ENCODE measurements at regions not wholly inside any gene's neighbourhood (a gene's known extent, or its start where the extent isn't known, plus 50 kb on each side); places are given as distances from the start of the nearest gene placed in this dataset.

- H3K27me3 ChIP-seq, result no peaks in the 10 kb centered on the region
- TF ChIP-seq CTCF (IDR thresholded peaks at IDR 0.05), result no peak
- no peak overlapping the region for H3K27ac ChIP-seq
- no peak overlapping the region for H3K4me3 ChIP-seq
- no peaks in the 10 kb centered on the region for H3K4me1 ChIP-seq
- H3K9me3 ChIP-seq, result no peaks in the 10 kb centered on the region
- intact Hi-C loops (cut with DNase I), result no loop called here
- H3K36me3 ChIP-seq, result no peaks in the 10 kb centered on the region
- DNase-seq (ENCODE audit: low spot score in 2 of 2), result no peak
Observed at GRCh38 chr3:4042869-4043268, 243.6 kb downstream of the LRRN1 start.

GRCh38 chr3:4043867-4044575, 244.8 kb downstream of the LRRN1 start:
- intact Hi-C loops (cut with DNase I), result no loop called here
- TF ChIP-seq CTCF (IDR thresholded peaks at IDR 0.05), result no peak
- no peak overlapping the region for H3K27ac ChIP-seq

GRCh38 chr3:4044619-4045018, 245.4 kb downstream of the LRRN1 start:
- no peak for DNase-seq (ENCODE audit: low spot score in 2 of 2)
- Histone ChIP-seq H3K9me3 (no peaks in the 10 kb centered on the region), H3K4me1 (no peaks in the 10 kb centered on the region), H3K27ac (no peak overlapping the region), H3K4me3 (no peak overlapping the region), H3K27me3 (no peaks in the 10 kb centered on the region), H3K36me3 (no peaks in the 10 kb centered on the region)
- intact Hi-C loops (cut with DNase I), result no loop called here
- no peak for TF ChIP-seq CTCF (IDR thresholded peaks at IDR 0.05)

More at GRCh38 chr3:4043867-4044575, 244.8 kb downstream of the LRRN1 start:
- no peaks in the 10 kb centered on the region for H3K27me3 ChIP-seq
- H3K4me3 ChIP-seq, result no peak overlapping the region
- no peaks in the 10 kb centered on the region for H3K9me3 ChIP-seq
- no peaks in the 10 kb centered on the region for H3K4me1 ChIP-seq
- H3K36me3 ChIP-seq, result no peaks in the 10 kb centered on the region
- DNase-seq (ENCODE audit: low spot score in 2 of 2), result no peak

GRCh38 chr3:4045756-4046155, 246.5 kb downstream of the LRRN1 start:
- Histone ChIP-seq H3K9me3 (no peaks in the 10 kb centered on the region), H3K4me3 (no peak overlapping the region), H3K27me3 (no peaks in the 10 kb centered on the region), H3K36me3 (no peaks in the 10 kb centered on the region), H3K27ac (no peak overlapping the region), H3K4me1 (no peaks in the 10 kb centered on the region)
- intact Hi-C loops (cut with DNase I), result no loop called here
- DNase-seq (ENCODE audit: low spot score in 2 of 2), result no peak
- TF ChIP-seq CTCF (IDR thresholded peaks at IDR 0.05), result no peak

GRCh38 chr3:4047366-4047765, 248.1 kb downstream of the LRRN1 start:
- TF ChIP-seq CTCF (IDR thresholded peaks at IDR 0.05), result no peak
- no peaks in the 10 kb centered on the region for H3K9me3 ChIP-seq
- H3K36me3 ChIP-seq, result no peaks in the 10 kb centered on the region
- H3K27me3 ChIP-seq, result no peaks in the 10 kb centered on the region
- intact Hi-C loops (cut with DNase I), result no loop called here
- no peak overlapping the region for H3K27ac ChIP-seq
- H3K4me3 ChIP-seq, result no peak overlapping the region
- no peaks in the 10 kb centered on the region for H3K4me1 ChIP-seq
- DNase-seq (ENCODE audit: low spot score in 2 of 2), result no peak

- Histone ChIP-seq H3K4me3 (no peak overlapping the region), H3K4me1 (no peaks in the 10 kb centered on the region), H3K36me3 (no peaks in the 10 kb centered on the region), H3K27ac (no peak overlapping the region), H3K27me3 (no peaks in the 10 kb centered on the region), H3K9me3 (no peaks in the 10 kb centered on the region)
- no peak for DNase-seq (ENCODE audit: low spot score in 2 of 2)
- intact Hi-C loops (cut with DNase I), result no loop called here
- no peak for TF ChIP-seq CTCF (IDR thresholded peaks at IDR 0.05)
Observed at GRCh38 chr3:4052706-4053105, 250.5 kb upstream of the SETMAR start.
